Karpas-422 (cell line): ENCODE measurements at regions not wholly inside any gene's neighbourhood (a gene's known extent, or its start where the extent isn't known, plus 50 kb on each side); places are given as distances from the start of the nearest gene placed in this dataset.

Experiments
- DNase-seq: peaks from one replicate; pipeline ENCODE4 v3.0.0-alpha.2; 2015
- H2AFZ ChIP-seq: fragments of 200-600 bp; sonication (generic); 2 replicates; pipeline ENCODE4 v1.6.1; 2014; ENCODE audit warnings: antibody characterized with exemption, low read length, mixed read lengths
- H3K27ac ChIP-seq: fragments of 200-600 bp; sonication (generic); 2 replicates; pipeline ENCODE4 v1.5.1; 2014; ENCODE audit warnings: mild to moderate bottlenecking, low read length, moderate library complexity
- H3K27me3 ChIP-seq: fragments of 200-600 bp; sonication (generic); 2 replicates; pipeline ENCODE4 v1.6.1; 2014; ENCODE audit warnings: low read length, mixed read lengths
- H3K36me3 ChIP-seq: fragments of 200-600 bp; sonication (generic); 2 replicates; pipeline ENCODE4 v1.6.1; 2014; ENCODE audit warnings: low read length, mixed read lengths; ENCODE audit not compliant: insufficient read depth
- H3K4me1 ChIP-seq: fragments of 200-600 bp; sonication (generic); 2 replicates; pipeline ENCODE4 v1.6.1; 2014; ENCODE audit warnings: mild to moderate bottlenecking, low read length, mixed read lengths
- H3K4me2 ChIP-seq: fragments of 200-600 bp; sonication (generic); 2 replicates; pipeline ENCODE4 v1.6.1; 2014; ENCODE audit warnings: low read length, low read depth, mild to moderate bottlenecking; ENCODE audit not compliant: poor library complexity, severe bottlenecking
- H3K4me3 ChIP-seq: fragments of 200-600 bp; sonication (generic); 2 replicates; pipeline ENCODE4 v1.5.1; 2014; ENCODE audit warnings: mild to moderate bottlenecking, antibody characterized with exemption, low read length, mixed read lengths
- H3K79me2 ChIP-seq: fragments of 200-600 bp; sonication (generic); 2 replicates; pipeline ENCODE4 v1.6.1; 2014; ENCODE audit warnings: mild to moderate bottlenecking, low read length, mixed read lengths
- H3K9ac ChIP-seq: fragments of 200-600 bp; sonication (generic); 2 replicates; pipeline ENCODE4 v1.6.0; 2014; ENCODE audit warnings: low read length
- H3K9me2 ChIP-seq: fragments of 200-600 bp; sonication (generic), shearing (Covaris generic); replicated peaks from 2 replicates; pipeline ENCODE4 v1.6.0; 2014; ENCODE audit warnings: mild to moderate bottlenecking, low read length, moderate library complexity; ENCODE audit not compliant: insufficient read depth
- H3K9me3 ChIP-seq: fragments of 300-700, 200-600 bp; sonication (generic); 2 replicates; pipeline ENCODE4 v1.6.1; 2014; ENCODE audit warnings: low read length, mixed read lengths
- H4K20me1 ChIP-seq: fragments of 200-600 bp; sonication (generic); 2 replicates; pipeline ENCODE4 v1.6.1; 2014; ENCODE audit warnings: mild to moderate bottlenecking, antibody characterized with exemption, low read length, low read depth; ENCODE audit not compliant: insufficient read depth

GRCh38 chr1:114342376-114342775, 168.6 kb downstream of the TRIM33 start:
- peaks cover 9% of the 10 kb centered on the region for H3K4me1 ChIP-seq
- no peaks in the 10 kb centered on the region for H4K20me1 ChIP-seq
- no peaks in the 10 kb centered on the region for H3K27me3 ChIP-seq
- no peak overlapping the region for H3K4me3 ChIP-seq
- H3K79me2 ChIP-seq: no peaks in the 10 kb centered on the region
- no peaks in the 10 kb centered on the region for H3K9me3 ChIP-seq
- H3K4me2 ChIP-seq: no peak overlapping the region
- H3K27ac ChIP-seq: no peak overlapping the region
- no peaks in the 10 kb centered on the region for H3K9me2 ChIP-seq
- no peak overlapping the region for H3K9ac ChIP-seq
- no peak overlapping the region for H2AFZ ChIP-seq
- DNase-seq: no peak
- no peaks in the 10 kb centered on the region for H3K36me3 ChIP-seq

DNA sequence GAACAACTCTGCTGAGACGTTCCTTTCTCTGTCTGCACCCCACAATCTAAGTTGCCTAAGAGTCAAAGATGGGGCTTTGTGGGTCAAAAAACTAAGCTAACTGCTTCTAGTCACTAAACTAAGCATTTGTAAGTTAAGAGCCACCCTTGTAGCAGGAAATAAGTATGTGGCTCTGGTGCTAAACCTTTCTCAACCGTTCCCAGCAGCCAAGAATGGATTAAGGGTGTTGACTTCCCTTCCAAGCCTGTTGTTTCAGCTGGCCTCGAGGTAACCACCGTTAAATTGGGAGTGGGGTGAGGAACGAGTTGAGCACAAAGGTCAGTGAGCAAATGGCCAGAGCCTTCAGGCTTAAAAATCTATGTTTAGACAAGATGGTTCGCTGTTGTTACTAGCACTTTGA, 169.1 kb downstream of the TRIM33 start:
- Histone ChIP-seq H3K4me1 (peaks cover 8% of the 10 kb centered on the region), H3K4me3 (no peak overlapping the region), H2AFZ (no peak overlapping the region), H3K9me3 (no peaks in the 10 kb centered on the region), H3K9ac (no peak overlapping the region), H3K4me2 (no peak overlapping the region), H4K20me1 (no peaks in the 10 kb centered on the region), H3K36me3 (no peaks in the 10 kb centered on the region), H3K9me2 (no peaks in the 10 kb centered on the region), H3K27me3 (no peaks in the 10 kb centered on the region), H3K27ac (no peak overlapping the region), H3K79me2 (no peaks in the 10 kb centered on the region)
- no peak for DNase-seq

DNA sequence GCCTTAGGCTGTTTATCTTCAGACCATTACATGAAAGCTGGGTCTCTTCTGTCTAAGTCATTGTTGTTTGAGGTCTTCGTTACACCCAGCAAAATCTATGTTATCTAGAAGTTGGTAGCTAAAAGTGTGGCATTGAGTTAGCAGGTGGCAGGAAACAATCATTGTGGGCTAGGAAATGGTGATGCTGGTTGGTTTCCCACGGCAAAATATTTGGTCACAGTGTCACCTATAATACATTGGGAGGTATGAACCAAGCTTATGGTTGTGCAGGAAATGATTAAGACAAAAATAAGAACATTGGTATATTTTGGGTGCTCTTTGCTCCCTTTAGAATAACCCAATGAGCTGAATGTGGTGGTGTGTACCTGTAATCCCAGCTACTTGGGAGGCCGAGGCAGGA, 169.7 kb downstream of the TRIM33 start:
- no peak for DNase-seq
- Histone ChIP-seq H3K36me3 (no peaks in the 10 kb centered on the region), H4K20me1 (no peaks in the 10 kb centered on the region), H3K79me2 (no peaks in the 10 kb centered on the region), H3K27me3 (no peaks in the 10 kb centered on the region), H3K4me1 (peaks cover 5% of the 10 kb centered on the region; the same call in 1 of the 2 replicates), H3K9ac (no peak overlapping the region), H3K27ac (no peak overlapping the region), H3K9me3 (no peaks in the 10 kb centered on the region), H3K4me2 (no peak overlapping the region), H2AFZ (no peak overlapping the region), H3K9me2 (no peaks in the 10 kb centered on the region), H3K4me3 (no peak overlapping the region)

GRCh38 chr1:114340892-114341291, 170.1 kb downstream of the TRIM33 start:
- no peak overlapping the region for H3K9ac ChIP-seq
- H4K20me1 ChIP-seq: no peaks in the 10 kb centered on the region
- H3K27ac ChIP-seq: no peak overlapping the region
- H3K4me2 ChIP-seq: no peak overlapping the region
- peaks cover under 1% of the 10 kb centered on the region; the same call in 1 of the 2 replicates for H3K4me1 ChIP-seq
- no peak overlapping the region for H3K4me3 ChIP-seq
- no peaks in the 10 kb centered on the region for H3K79me2 ChIP-seq
- DNase-seq: no peak
- no peaks in the 10 kb centered on the region for H3K36me3 ChIP-seq
- H3K27me3 ChIP-seq: no peaks in the 10 kb centered on the region
- H3K9me3 ChIP-seq: no peaks in the 10 kb centered on the region
- H3K9me2 ChIP-seq: no peaks in the 10 kb centered on the region
- no peak overlapping the region for H2AFZ ChIP-seq

- no peak overlapping the region for H3K27ac ChIP-seq
- no peak overlapping the region for H3K4me2 ChIP-seq
- H3K4me1 ChIP-seq: no peaks in the 10 kb centered on the region
- no peaks in the 10 kb centered on the region for H3K36me3 ChIP-seq
- H3K4me3 ChIP-seq: no peak overlapping the region
- no peaks in the 10 kb centered on the region for H3K79me2 ChIP-seq
- no peaks in the 10 kb centered on the region for H3K27me3 ChIP-seq
- no peak overlapping the region for H3K9ac ChIP-seq
- H2AFZ ChIP-seq: no peak overlapping the region
- no peak for DNase-seq
- H3K9me2 ChIP-seq: no peaks in the 10 kb centered on the region
- no peaks in the 10 kb centered on the region for H4K20me1 ChIP-seq
- H3K9me3 ChIP-seq: no peaks in the 10 kb centered on the region
Observed at GRCh38 chr1:114339379-114339778, 171.6 kb downstream of the TRIM33 start.

DNA sequence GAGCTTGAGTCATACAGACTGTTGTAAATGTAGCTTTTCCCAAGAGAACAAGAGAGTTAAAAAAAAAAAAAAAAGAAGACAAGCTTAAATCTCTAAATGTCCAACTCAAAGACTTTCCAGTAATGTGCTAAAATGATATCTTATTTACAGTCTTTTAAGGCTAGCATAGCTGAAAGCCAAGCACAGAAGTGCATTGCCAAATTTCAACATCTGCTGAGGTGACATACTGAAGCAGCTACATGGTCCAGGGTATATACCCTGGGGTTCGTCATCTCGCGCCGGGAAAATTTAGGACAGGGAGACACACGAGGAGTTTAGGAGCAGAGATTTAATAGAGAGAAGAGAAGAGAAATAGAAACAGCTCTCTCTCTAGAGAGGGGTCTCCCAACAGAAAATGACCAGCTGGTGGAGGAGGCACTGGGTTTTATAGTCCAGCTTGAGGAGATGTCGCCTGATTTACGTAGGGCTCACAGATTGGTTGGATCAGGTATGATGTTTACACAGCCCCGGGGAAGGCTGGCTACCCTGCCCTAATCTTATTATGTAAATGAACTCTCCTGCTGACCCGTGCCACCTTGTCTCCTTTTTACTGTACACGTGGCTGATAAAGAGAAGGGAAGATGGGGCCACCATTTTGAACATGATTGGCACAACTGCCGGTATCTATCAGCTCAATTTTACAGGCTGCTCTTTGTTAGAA, 172.7 kb downstream of the TRIM33 start:
- no peak for DNase-seq
- Histone ChIP-seq H3K4me2 (no peak overlapping the region), H3K27ac (no peak overlapping the region), H3K4me1 (no peaks in the 10 kb centered on the region), H3K4me3 (no peak overlapping the region), H2AFZ (no peak overlapping the region), H3K9me3 (no peaks in the 10 kb centered on the region), H3K9me2 (no peaks in the 10 kb centered on the region), H4K20me1 (no peaks in the 10 kb centered on the region), H3K27me3 (no peaks in the 10 kb centered on the region), H3K9ac (no peak overlapping the region), H3K79me2 (no peaks in the 10 kb centered on the region), H3K36me3 (no peaks in the 10 kb centered on the region)

- Histone ChIP-seq H3K9me3 (no peaks in the 10 kb centered on the region), H3K27ac (no peak overlapping the region), H3K4me1 (no peaks in the 10 kb centered on the region), H3K4me2 (no peak overlapping the region), H2AFZ (no peak overlapping the region), H3K79me2 (no peaks in the 10 kb centered on the region), H3K9me2 (no peaks in the 10 kb centered on the region), H3K4me3 (no peak overlapping the region), H3K9ac (no peak overlapping the region), H3K27me3 (no peaks in the 10 kb centered on the region), H4K20me1 (no peaks in the 10 kb centered on the region), H3K36me3 (no peaks in the 10 kb centered on the region)
- DNase-seq: no peak
Observed at GRCh38 chr1:114337417-114337816, 173.6 kb downstream of the TRIM33 start.

- no peak for DNase-seq
- H4K20me1 ChIP-seq: no peaks in the 10 kb centered on the region
- H3K9ac ChIP-seq: no peak overlapping the region
- no peaks in the 10 kb centered on the region for H3K9me3 ChIP-seq
- no peak overlapping the region for H3K4me2 ChIP-seq
- no peaks in the 10 kb centered on the region for H3K36me3 ChIP-seq
- no peaks in the 10 kb centered on the region for H3K9me2 ChIP-seq
- H3K4me1 ChIP-seq: no peaks in the 10 kb centered on the region
- H3K79me2 ChIP-seq: no peaks in the 10 kb centered on the region
- H3K4me3 ChIP-seq: no peak overlapping the region
- H2AFZ ChIP-seq: no peak overlapping the region
- H3K27me3 ChIP-seq: no peaks in the 10 kb centered on the region
- no peak overlapping the region for H3K27ac ChIP-seq
Observed at GRCh38 chr1:114336360-114336759, 174.6 kb downstream of the TRIM33 start.
